Body of pancreas (tissue), 4 donors: ENCODE measurements at regions not wholly inside any gene's neighbourhood (a gene's known extent, or its start where the extent isn't known, plus 50 kb on each side); places are given as distances from the start of the nearest gene placed in this dataset.

ENCODE experiments used
- CTCF ChIP-seq, 7 experiments: fragments of 450-650 bp in 4 of 7; fragments of 200-600 bp in 3 of 7; sonication (generic) in 3 of 7; IDR thresholded peaks; one replicate each; pipeline ENCODE4 v1.5.1; 2016 to 2019; ENCODE audit warnings: antibody characterized with exemption in 7 of 7
- POLR2A ChIP-seq, 3 donors: fragments of 450-650 bp; IDR thresholded peaks; one replicate each; pipeline ENCODE4 v1.6.1; 2016; ENCODE audit warnings: antibody characterized with exemption in 3 of 3, mild to moderate bottlenecking in 2 of 3

DNA sequence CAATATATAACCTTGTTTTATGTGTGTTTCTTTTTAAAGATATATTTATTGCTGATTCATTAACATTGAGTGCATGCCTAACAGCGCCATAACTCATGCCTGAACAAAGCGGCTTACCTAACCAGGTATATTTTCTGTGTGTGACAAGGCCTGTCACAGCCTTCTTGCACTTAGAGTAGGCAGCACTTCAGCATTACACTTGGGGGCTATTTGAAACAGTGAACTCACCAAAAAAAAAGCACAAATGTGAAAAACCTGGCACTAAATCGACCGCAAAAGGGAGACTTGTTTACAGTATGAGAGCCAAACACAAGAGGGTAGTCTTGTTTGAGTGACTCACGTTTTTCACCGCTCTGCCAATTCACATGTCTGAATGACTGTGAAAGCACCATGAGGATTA, 111.7 kb downstream of the DISP1 start:
- no peak for TF ChIP-seq CTCF (IDR thresholded peaks at IDR 0.05)
- no peak for TF ChIP-seq POLR2A (IDR thresholded peaks at IDR 0.05)
